HG03097 (cell line): ENCODE measurements at regions not wholly inside any gene's neighbourhood (a gene's known extent, or its start where the extent isn't known, plus 50 kb on each side); places are given as distances from the start of the nearest gene placed in this dataset.
"Not testable (repeated sequence)": the region's sequence is repeated elsewhere in the genome, so short reads cannot be mapped to it uniquely, and the experiment has no call there.

Source experiments
- ATAC-seq: cut with Tn5 transposase; IDR thresholded peaks from one replicate; pipeline ENCODE4 v1.9.1; 2021; ENCODE audit not compliant: unreplicated experiment, low FRiP score

- no peak for ATAC-seq
Measured at GRCh38 chr9:31114346-31114745, 1270.1 kb upstream of the ACO1 start.

GRCh38 chr9:31119890-31120454 is 1264.5 kb upstream of the ACO1 start:
- ATAC-seq = no peak

GRCh38 chr9:31124389-31124788 is 1260.1 kb upstream of the ACO1 start:
- no peak for ATAC-seq

- no peak for ATAC-seq
Measured at GRCh38 chr9:31135567-31135966, 1248.9 kb upstream of the ACO1 start.

GRCh38 chr9:31136524-31136923 is 1247.9 kb upstream of the ACO1 start:
- ATAC-seq = no peak

- no peak for ATAC-seq
Measured at GRCh38 chr9:31137176-31138160, 1247.0 kb upstream of the ACO1 start.

GRCh38 chr9:31140316-31140715 is 1244.1 kb upstream of the ACO1 start:
- no peak for ATAC-seq

- ATAC-seq = no peak
Measured at GRCh38 chr9:31142456-31142855, 1242.0 kb upstream of the ACO1 start.

- ATAC-seq = no peak
Measured at GRCh38 chr9:31144614-31145013, 1239.8 kb upstream of the ACO1 start.

- ATAC-seq = peak; percentile 89
Measured at GRCh38 chr9:31146485-31147166, 1237.8 kb upstream of the ACO1 start.

- ATAC-seq = no peak
Measured at GRCh38 chr9:31153250-31153840, 1231.1 kb upstream of the ACO1 start.

GRCh38 chr9:31166516-31166915 is 1217.9 kb upstream of the ACO1 start:
- ATAC-seq = no peak

- ATAC-seq = no peak
Measured at GRCh38 chr9:31168161-31168560, 1216.3 kb upstream of the ACO1 start.

- no peak for ATAC-seq
Measured at GRCh38 chr9:31174681-31175080, 1209.8 kb upstream of the ACO1 start.

- no peak for ATAC-seq
Measured at GRCh38 chr9:31183866-31184265, 1200.6 kb upstream of the ACO1 start.

GRCh38 chr9:31185831-31186230 is 1198.6 kb upstream of the ACO1 start:
- ATAC-seq = no peak

GRCh38 chr9:31188496-31188895 is 1195.9 kb upstream of the ACO1 start:
- no peak for ATAC-seq

- peak; percentile 87 for ATAC-seq
Measured at GRCh38 chr9:31210978-31211570, 1173.4 kb upstream of the ACO1 start.

GRCh38 chr9:31229976-31230375 is 1154.5 kb upstream of the ACO1 start:
- not testable (repeated sequence) for ATAC-seq

- no peak for ATAC-seq
Measured at GRCh38 chr9:31232485-31232884, 1152.0 kb upstream of the ACO1 start.

- ATAC-seq = no peak
Measured at GRCh38 chr9:31236344-31236743, 1148.1 kb upstream of the ACO1 start.
